CD4-positive, CD25-positive, alpha-beta regulatory T cell (primary cell): ENCODE measurements at regions not wholly inside any gene's neighbourhood (a gene's known extent, or its start where the extent isn't known, plus 50 kb on each side); places are given as distances from the start of the nearest gene placed in this dataset.

Source experiments
- ATAC-seq, 2 donors: fragments of 150-1000 bp; cut with Tn5 transposase; one replicate each; pipeline ENCODE4 v1.10.0; 2021; ENCODE audit warnings: low read depth in 2 of 2, moderate number of reproducible peaks in 2 of 2, moderate library complexity in 1 of 2
- DNase-seq, 3 donors: peaks; one replicate each; pipeline versions ENCODE4 v3.0.0 to v3.0.0-alpha.2; 2012 to 2022; ENCODE audit warnings: mixed read lengths in 1 of 3
- H3K27ac ChIP-seq: one replicate; pipeline ENCODE4 v1.7.0; 2013; ENCODE audit warnings: mild to moderate bottlenecking, low read length; ENCODE audit not compliant: insufficient read depth, poor library complexity, severe bottlenecking
- H3K27me3 ChIP-seq: one replicate; pipeline ENCODE4 v1.7.0; 2013; ENCODE audit warnings: low read length; ENCODE audit not compliant: control insufficient read depth, insufficient read depth
- H3K36me3 ChIP-seq: one replicate; pipeline ENCODE4 v1.7.0; 2013; ENCODE audit warnings: mild to moderate bottlenecking, low read length, moderate library complexity; ENCODE audit not compliant: control insufficient read depth, insufficient read depth
- H3K4me1 ChIP-seq: 2 replicates; pipeline ENCODE4 v1.7.0; 2013; ENCODE audit warnings: mild to moderate bottlenecking, low read length; ENCODE audit not compliant: insufficient read depth, control insufficient read depth, poor library complexity, severe bottlenecking
- H3K4me3 ChIP-seq: one replicate; pipeline ENCODE4 v1.7.0; 2013; ENCODE audit warnings: low read depth, mild to moderate bottlenecking, low read length, moderate library complexity
- H3K9me3 ChIP-seq, 2 experiments: 1 replicate in 1 of 2; 2 replicates in 1 of 2; pipeline ENCODE4 v1.7.0; 2013; ENCODE audit warnings: low read length in 2 of 2, mild to moderate bottlenecking in 1 of 2, moderate library complexity in 1 of 2; ENCODE audit not compliant: control insufficient read depth in 2 of 2
- H3K27ac Mint-ChIP-seq, 3 donors: one replicate each; pipeline ENCODE4 v1.8.0; 2020 to 2022; ENCODE audit warnings: mild to moderate bottlenecking in 3 of 3, mixed read lengths in 3 of 3, moderate library complexity in 2 of 3
- H3K27me3 Mint-ChIP-seq: one replicate; pipeline ENCODE4 v1.8.0; 2022; ENCODE audit warnings: mild to moderate bottlenecking, mixed read lengths
- H3K36me3 Mint-ChIP-seq: one replicate; pipeline ENCODE4 v1.8.0; 2020; ENCODE audit warnings: mixed read lengths
- H3K4me1 Mint-ChIP-seq, 4 donors: one replicate each; pipeline ENCODE4 v1.8.0; 2020 to 2022; ENCODE audit warnings: mixed read lengths in 4 of 4, mild to moderate bottlenecking in 1 of 4
- H3K4me3 Mint-ChIP-seq, 4 donors: one replicate each; pipeline ENCODE4 v1.8.0; 2020 to 2022; ENCODE audit warnings: mild to moderate bottlenecking in 4 of 4, mixed read lengths in 4 of 4, moderate library complexity in 3 of 4
- H3K9me3 Mint-ChIP-seq, 7 donors: one replicate each; pipeline ENCODE4 v1.8.0; 2020 to 2022; ENCODE audit warnings: mixed read lengths in 7 of 7, mild to moderate bottlenecking in 3 of 7, moderate library complexity in 2 of 7

GRCh38 chr18:1865869-1866268 is 705.4 kb downstream of the METTL4 start:
- H3K27ac Mint-ChIP-seq, result no peak overlapping the region

GRCh38 chr18:1872274-1872673 is 699.0 kb downstream of the METTL4 start:
- Histone ChIP-seq H3K4me3 (no peak overlapping the region), H3K9me3 (no peaks in the 10 kb centered on the region), H3K27ac (no peak overlapping the region), H3K27me3 (no peaks in the 10 kb centered on the region), H3K4me1 (no peaks in the 10 kb centered on the region), H3K36me3 (no peaks in the 10 kb centered on the region)
- no peaks in the 10 kb centered on the region for H3K36me3 Mint-ChIP-seq
- peaks cover 0 to 6% (median 0%) of the 10 kb centered on the region in 7 donors for H3K9me3 Mint-ChIP-seq
- DNase-seq (no peak), ATAC-seq (no peak)
- no peaks in the 10 kb centered on the region for H3K4me1 Mint-ChIP-seq
- H3K27ac Mint-ChIP-seq, result no peak overlapping the region
- H3K4me3 Mint-ChIP-seq, result no peak overlapping the region
- H3K27me3 Mint-ChIP-seq, result no peaks in the 10 kb centered on the region

More at GRCh38 chr18:1865869-1866268, 705.4 kb downstream of the METTL4 start:
- Histone ChIP-seq H3K4me1 (no peaks in the 10 kb centered on the region), H3K4me3 (no peak overlapping the region), H3K27ac (no peak overlapping the region), H3K27me3 (no peaks in the 10 kb centered on the region), H3K9me3 (no peaks in the 10 kb centered on the region), H3K36me3 (no peaks in the 10 kb centered on the region)
- H3K4me3 Mint-ChIP-seq, result no peak overlapping the region
- DNase-seq (no peak), ATAC-seq (no peak)
- no peaks in the 10 kb centered on the region for H3K27me3 Mint-ChIP-seq
- no peaks in the 10 kb centered on the region for H3K36me3 Mint-ChIP-seq
- H3K9me3 Mint-ChIP-seq, result peaks cover 0 to 5% (median 0%) of the 10 kb centered on the region in 7 donors
- no peaks in the 10 kb centered on the region for H3K4me1 Mint-ChIP-seq

GRCh38 chr18:1875219-1875618 is 696.1 kb downstream of the METTL4 start:
- no peaks in the 10 kb centered on the region for H3K4me1 Mint-ChIP-seq
- Histone ChIP-seq H3K27me3 (no peaks in the 10 kb centered on the region), H3K36me3 (no peaks in the 10 kb centered on the region), H3K4me3 (no peak overlapping the region), H3K27ac (no peak overlapping the region), H3K9me3 (no peaks in the 10 kb centered on the region), H3K4me1 (no peaks in the 10 kb centered on the region)
- no peak for DNase-seq
- no peak overlapping the region for H3K27ac Mint-ChIP-seq
- ATAC-seq, result no peak
- no peaks in the 10 kb centered on the region for H3K27me3 Mint-ChIP-seq
- H3K9me3 Mint-ChIP-seq, result peaks cover 0 to 6% (median 2%) of the 10 kb centered on the region in 7 donors
- no peaks in the 10 kb centered on the region for H3K36me3 Mint-ChIP-seq
- no peak overlapping the region for H3K4me3 Mint-ChIP-seq

GRCh38 chr18:1884623-1885022 is 686.7 kb downstream of the METTL4 start:
- DNase-seq (no peak), ATAC-seq (no peak)
- Mint-ChIP-seq H3K36me3 (no peaks in the 10 kb centered on the region), H3K27me3 (no peaks in the 10 kb centered on the region), H3K4me1 (no peaks in the 10 kb centered on the region), H3K27ac (no peak overlapping the region), H3K4me3 (no peak overlapping the region), H3K9me3 (peaks cover 0 to 2% (median 0%) of the 10 kb centered on the region in 7 donors)
- no peak overlapping the region for H3K4me3 ChIP-seq
- H3K4me1 ChIP-seq, result no peaks in the 10 kb centered on the region
- H3K27ac ChIP-seq, result no peak overlapping the region
- no peaks in the 10 kb centered on the region for H3K27me3 ChIP-seq
- no peaks in the 10 kb centered on the region for H3K9me3 ChIP-seq
- H3K36me3 ChIP-seq, result no peaks in the 10 kb centered on the region

- Mint-ChIP-seq H3K27me3 (no peaks in the 10 kb centered on the region), H3K4me3 (no peak overlapping the region), H3K9me3 (peaks cover 0 to 2% (median 0%) of the 10 kb centered on the region in 7 donors), H3K27ac (no peak overlapping the region), H3K36me3 (no peaks in the 10 kb centered on the region), H3K4me1 (no peaks in the 10 kb centered on the region)
- Histone ChIP-seq H3K4me1 (no peaks in the 10 kb centered on the region), H3K36me3 (no peaks in the 10 kb centered on the region), H3K9me3 (no peaks in the 10 kb centered on the region), H3K27me3 (no peaks in the 10 kb centered on the region), H3K4me3 (no peak overlapping the region), H3K27ac (no peak overlapping the region)
- ATAC-seq (no peak), DNase-seq (no peak)
These were observed 679.7 kb downstream of the METTL4 start for GRCh38 chr18:1891641-1892040.

GRCh38 chr18:1892191-1892590 is 679.1 kb downstream of the METTL4 start:
- H3K27me3 ChIP-seq, result no peaks in the 10 kb centered on the region
- Mint-ChIP-seq H3K36me3 (no peaks in the 10 kb centered on the region), H3K27ac (no peak overlapping the region), H3K4me1 (no peaks in the 10 kb centered on the region), H3K27me3 (no peaks in the 10 kb centered on the region), H3K9me3 (peaks cover 0 to 2% (median 0%) of the 10 kb centered on the region in 7 donors), H3K4me3 (no peak overlapping the region)
- DNase-seq (no peak), ATAC-seq (no peak)
- H3K9me3 ChIP-seq, result no peaks in the 10 kb centered on the region
- no peak overlapping the region for H3K27ac ChIP-seq
- no peaks in the 10 kb centered on the region for H3K4me1 ChIP-seq
- no peak overlapping the region for H3K4me3 ChIP-seq
- H3K36me3 ChIP-seq, result no peaks in the 10 kb centered on the region

- H3K9me3 Mint-ChIP-seq, result peaks cover 0 to 6% (median 0%) of the 10 kb centered on the region in 7 donors
- H3K4me3 Mint-ChIP-seq, result no peak overlapping the region
- Histone ChIP-seq H3K9me3 (no peaks in the 10 kb centered on the region), H3K27ac (no peak overlapping the region), H3K4me3 (no peak overlapping the region), H3K4me1 (no peaks in the 10 kb centered on the region), H3K27me3 (no peaks in the 10 kb centered on the region), H3K36me3 (no peaks in the 10 kb centered on the region)
- no peaks in the 10 kb centered on the region for H3K27me3 Mint-ChIP-seq
- ATAC-seq, result no peak
- H3K27ac Mint-ChIP-seq, result no peak overlapping the region
- no peaks in the 10 kb centered on the region for H3K36me3 Mint-ChIP-seq
- DNase-seq, result no peak
- no peaks in the 10 kb centered on the region for H3K4me1 Mint-ChIP-seq
These were observed 675.7 kb downstream of the METTL4 start for GRCh38 chr18:1895456-1896185.

GRCh38 chr18:1906421-1906820 is 664.9 kb downstream of the METTL4 start:
- Mint-ChIP-seq H3K4me3 (no peak overlapping the region), H3K4me1 (no peaks in the 10 kb centered on the region), H3K27ac (no peak overlapping the region), H3K27me3 (no peaks in the 10 kb centered on the region), H3K36me3 (no peaks in the 10 kb centered on the region), H3K9me3 (peaks cover 0 to 9% (median 2%) of the 10 kb centered on the region in 7 donors)
- H3K27ac ChIP-seq, result no peak overlapping the region
- no peak overlapping the region for H3K4me3 ChIP-seq
- H3K4me1 ChIP-seq, result no peaks in the 10 kb centered on the region
- DNase-seq (no peak), ATAC-seq (no peak)
- no peaks in the 10 kb centered on the region for H3K27me3 ChIP-seq
- H3K9me3 ChIP-seq, result peaks cover 0 to 7% of the 10 kb centered on the region in 2 experiments
- no peaks in the 10 kb centered on the region for H3K36me3 ChIP-seq
